Endothelial cell of umbilical vein (primary cell): ENCODE measurements at regions not wholly inside any gene's neighbourhood (a gene's known extent, or its start where the extent isn't known, plus 50 kb on each side); places are given as distances from the start of the nearest gene placed in this dataset.

ENCODE experiments used
- BruUV-seq: library from RNA; stranded (reverse); fragments of 400-500 nt; replicated peaks from 2 replicates; lab custom pipeline; 2021; lab: Mats Ljungman, UMichigan
- CTCF ChIA-PET: fragments of 300-600, 350-600 bp; sonication (Branson Sonifier 250); formaldehyde crosslinking; loops from one replicate; lab custom pipeline; 2021; ENCODE audit warnings: antibody characterized with exemption, inconsistent platforms; lab: Charles Lee
- POLR2A ChIA-PET: fragments of 300-600, 350-600 bp; sonication (Branson Sonifier 250); formaldehyde crosslinking; loops from one replicate; lab custom pipeline; 2021; ENCODE audit warnings: antibody characterized with exemption, inconsistent platforms; lab: Charles Lee
- DNase-seq: peaks from one replicate; pipeline ENCODE4 v3.0.0-alpha.2; 2011; ENCODE audit warnings: low read depth, low spot score
- FAIRE-seq: peaks from 2 replicates; lab custom pipeline; 2011; peaks lifted over from hg19 to GRCh38; lab: Jason Lieb, UNC
- H2AFZ ChIP-seq: 2 replicates; pipeline ENCODE4 v1.6.0; 2012; ENCODE audit warnings: low read depth, low read length, control low read depth, inconsistent platforms
- H3K27ac ChIP-seq: 2 replicates; pipeline ENCODE4 v1.5.1; 2011; ENCODE audit warnings: low read depth, mild to moderate bottlenecking, control low read depth, low read length, moderate library complexity; ENCODE audit not compliant: insufficient read depth
- H3K27me3 ChIP-seq, 2 experiments: 2 replicates each; pipeline versions ENCODE4 v1.6.0 to v1.6.1; 2011; ENCODE audit warnings: low read length in 2 of 2, mixed read lengths in 1 of 2; ENCODE audit not compliant: control insufficient read depth in 2 of 2, insufficient read depth in 2 of 2
- H3K36me3 ChIP-seq, 2 experiments: 2 replicates in 1 of 2; 3 replicates in 1 of 2; pipeline ENCODE4 v1.5.1; 2011; ENCODE audit warnings: low read length in 2 of 2, mild to moderate bottlenecking in 1 of 2, moderate library complexity in 1 of 2; ENCODE audit not compliant: control insufficient read depth in 2 of 2, insufficient read depth in 2 of 2; ENCODE audit errors: extremely low read depth in 1 of 2
- H3K4me1 ChIP-seq: 3 replicates; pipeline ENCODE4 v1.5.1; 2011; ENCODE audit warnings: mild to moderate bottlenecking, low read length; ENCODE audit not compliant: control insufficient read depth, insufficient read depth; ENCODE audit errors: extremely low read depth
- H3K4me2 ChIP-seq: 2 replicates; pipeline ENCODE4 v1.6.1; 2011; ENCODE audit warnings: low read length, control low read depth, mixed read lengths; ENCODE audit not compliant: insufficient read depth
- H3K4me3 ChIP-seq, 3 experiments: fragments of 200-600 bp in 1 of 3; sonication (generic), shearing (Covaris generic) in 1 of 3; replicated peaks in 1 of 3; 2 replicates each; pipeline ENCODE4 v1.5.1; 2011 to 2016; ENCODE audit warnings: control low read depth in 3 of 3, low read length in 3 of 3, mild to moderate bottlenecking in 2 of 3, inconsistent platforms in 1 of 3, low read depth in 1 of 3, moderate library complexity in 1 of 3; ENCODE audit not compliant: insufficient read depth in 1 of 3
- H3K79me2 ChIP-seq: 2 replicates; pipeline ENCODE4 v1.6.0; 2012; ENCODE audit warnings: low read length, inconsistent platforms; ENCODE audit not compliant: control insufficient read depth, insufficient read depth
- H3K9ac ChIP-seq: replicated peaks from 2 replicates; pipeline ENCODE3; 2011; ENCODE audit warnings: low read length, control low read depth; ENCODE audit not compliant: insufficient read depth; ENCODE audit errors: extremely low read depth
- H3K9me1 ChIP-seq: replicated peaks from 3 replicates; pipeline ENCODE4 v1.6.0; 2011; ENCODE audit warnings: mild to moderate bottlenecking, low read length; ENCODE audit not compliant: control insufficient read depth, insufficient read depth; ENCODE audit errors: extremely low read depth
- H3K9me3 ChIP-seq: replicated peaks from 2 replicates; pipeline ENCODE4 v1.5.1; 2012; ENCODE audit warnings: low read length, inconsistent platforms; ENCODE audit not compliant: control insufficient read depth, insufficient read depth
- H4K20me1 ChIP-seq: replicated peaks from 2 replicates; pipeline ENCODE3; 2011; ENCODE audit warnings: mild to moderate bottlenecking, low read length; ENCODE audit not compliant: control insufficient read depth, insufficient read depth; ENCODE audit errors: extremely low read depth
- EZH2 ChIP-seq: IDR thresholded peaks from 2 replicates; pipeline ENCODE4 v1.6.1; 2012; ENCODE audit warnings: borderline replicate concordance, low read depth, mild to moderate bottlenecking, moderate library complexity, low read length, inconsistent platforms; ENCODE audit not compliant: severe bottlenecking
- FOS ChIP-seq: IDR thresholded peaks from 2 replicates; pipeline ENCODE4 v1.6.1; 2011; ENCODE audit warnings: mild to moderate bottlenecking, low read length, moderate library complexity, borderline replicate concordance; ENCODE audit not compliant: insufficient read depth
- GATA2 ChIP-seq: IDR thresholded peaks from 2 replicates; pipeline ENCODE4 v1.7.0; 2011; ENCODE audit warnings: low read depth, mild to moderate bottlenecking, moderate library complexity, mixed read lengths, low read length; ENCODE audit not compliant: insufficient read length, insufficient read depth
- JUN ChIP-seq: IDR thresholded peaks from 2 replicates; pipeline ENCODE4 v1.6.1; 2011; ENCODE audit warnings: borderline replicate concordance, low read depth; ENCODE audit not compliant: insufficient read length, insufficient read depth
- MYC ChIP-seq: IDR thresholded peaks from one replicate; pipeline ENCODE4 v1.6.1; 2011; ENCODE audit warnings: mild to moderate bottlenecking, low read depth, low read length
- POLR2A ChIP-seq: IDR thresholded peaks from 2 replicates; pipeline ENCODE4 v1.6.1; 2012; ENCODE audit warnings: low read depth, mild to moderate bottlenecking, control low read depth, low read length
- POLR2AphosphoS5 ChIP-seq: IDR thresholded peaks from 2 replicates; pipeline ENCODE4 v1.6.1; 2012; ENCODE audit warnings: low read depth, mild to moderate bottlenecking, control low read depth, low read length, moderate library complexity; ENCODE audit not compliant: insufficient read depth
- dilution Hi-C: fragments of 300-500 bp; cut with MboI; formaldehyde crosslinking; loops from one replicate; pipeline ENCODE4 v1.15.0; 2019; ENCODE audit warnings: low sequenced_read_pairs; ENCODE audit not compliant: extremely low pct_ligation_motif_present
- intact Hi-C: fragments of 100-400 bp; cut with micrococcal nuclease; formaldehyde crosslinking; loops from one replicate; pipeline ENCODE4 v1.10.0; 2022
- TF ChIP-seq, protein P1 (sequence below), 2 donors: IDR thresholded peaks; 1 replicate in 1 of 2; 2 replicates in 1 of 2; pipeline ENCODE4 v1.5.1; 2011; ENCODE audit warnings: low read length in 2 of 2, mild to moderate bottlenecking in 2 of 2, moderate library complexity in 2 of 2, control low read depth in 1 of 2, inconsistent platforms in 1 of 2, low read depth in 1 of 2; ENCODE audit not compliant: insufficient read depth in 1 of 2; ENCODE audit errors: extremely low read depth in 1 of 2

- ChIA-PET CTCF (no interaction called here), POLR2A (no interaction called here)
- no peak for FAIRE-seq
- dilution Hi-C loops = no loop called here
- Histone ChIP-seq H3K9me1 (no peaks in the 10 kb centered on the region), H3K27ac (no peak overlapping the region), H2AFZ (no peak overlapping the region), H3K9me3 (no peaks in the 10 kb centered on the region), H4K20me1 (no peaks in the 10 kb centered on the region), H3K36me3 (no peaks in the 10 kb centered on the region), H3K4me1 (no peaks in the 10 kb centered on the region), H3K27me3 (no peaks in the 10 kb centered on the region), H3K79me2 (no peaks in the 10 kb centered on the region), H3K4me2 (no peak overlapping the region), H3K4me3 (no peak overlapping the region), H3K9ac (no peak overlapping the region)
- no TSS peak for BruUV-seq
- no peak for TF ChIP-seq POLR2A
- TF ChIP-seq, protein P1, sequence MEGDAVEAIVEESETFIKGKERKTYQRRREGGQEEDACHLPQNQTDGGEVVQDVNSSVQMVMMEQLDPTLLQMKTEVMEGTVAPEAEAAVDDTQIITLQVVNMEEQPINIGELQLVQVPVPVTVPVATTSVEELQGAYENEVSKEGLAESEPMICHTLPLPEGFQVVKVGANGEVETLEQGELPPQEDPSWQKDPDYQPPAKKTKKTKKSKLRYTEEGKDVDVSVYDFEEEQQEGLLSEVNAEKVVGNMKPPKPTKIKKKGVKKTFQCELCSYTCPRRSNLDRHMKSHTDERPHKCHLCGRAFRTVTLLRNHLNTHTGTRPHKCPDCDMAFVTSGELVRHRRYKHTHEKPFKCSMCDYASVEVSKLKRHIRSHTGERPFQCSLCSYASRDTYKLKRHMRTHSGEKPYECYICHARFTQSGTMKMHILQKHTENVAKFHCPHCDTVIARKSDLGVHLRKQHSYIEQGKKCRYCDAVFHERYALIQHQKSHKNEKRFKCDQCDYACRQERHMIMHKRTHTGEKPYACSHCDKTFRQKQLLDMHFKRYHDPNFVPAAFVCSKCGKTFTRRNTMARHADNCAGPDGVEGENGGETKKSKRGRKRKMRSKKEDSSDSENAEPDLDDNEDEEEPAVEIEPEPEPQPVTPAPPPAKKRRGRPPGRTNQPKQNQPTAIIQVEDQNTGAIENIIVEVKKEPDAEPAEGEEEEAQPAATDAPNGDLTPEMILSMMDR (IDR thresholded peaks at IDR 0.05; ENCODE audit: extremely low read depth in 1 of 2, insufficient read depth in 1 of 2, low read depth in 1 of 2, low read length in 2 of 2) = no peak
- TF ChIP-seq FOS = no peak
- TF ChIP-seq POLR2AphosphoS5 = no peak
- TF ChIP-seq JUN = no peak
- TF ChIP-seq MYC = no peak
- TF ChIP-seq GATA2 = no peak
- no peak for TF ChIP-seq EZH2
- intact Hi-C loops = no loop called here
- DNase-seq = no peak
Observed at GRCh38 chr5:39721394-39721793, 296.6 kb upstream of the DAB2 start.
